Astrocyte of the hippocampus (primary cell): ENCODE measurements at regions not wholly inside any gene's neighbourhood (a gene's known extent, or its start where the extent isn't known, plus 50 kb on each side); places are given as distances from the start of the nearest gene placed in this dataset.

Experiments
- DNase-seq: peaks from one replicate; pipeline ENCODE4 v3.0.0; 2011; ENCODE audit warnings: low read depth, low spot score

DNA sequence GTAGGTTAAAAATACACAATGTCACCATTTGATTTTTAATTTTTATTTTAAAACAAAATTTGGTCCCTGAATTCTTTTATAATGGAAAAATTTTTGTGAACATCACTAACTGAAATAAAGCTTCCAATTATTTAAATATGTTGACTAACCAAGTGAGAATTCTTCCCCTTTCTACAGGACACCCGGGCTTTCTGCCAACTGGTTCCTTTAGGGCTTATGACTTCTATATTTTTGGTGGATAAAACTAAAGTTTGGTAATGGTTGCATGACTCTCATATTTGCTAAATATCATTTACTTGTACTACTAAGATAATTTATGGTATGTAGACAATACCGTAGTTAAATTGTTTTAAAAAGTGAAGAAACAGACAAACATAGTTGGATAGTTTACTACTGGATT lies 291.0 kb upstream of the DOK6 start:
- peak; percentile 35 for DNase-seq

DNA sequence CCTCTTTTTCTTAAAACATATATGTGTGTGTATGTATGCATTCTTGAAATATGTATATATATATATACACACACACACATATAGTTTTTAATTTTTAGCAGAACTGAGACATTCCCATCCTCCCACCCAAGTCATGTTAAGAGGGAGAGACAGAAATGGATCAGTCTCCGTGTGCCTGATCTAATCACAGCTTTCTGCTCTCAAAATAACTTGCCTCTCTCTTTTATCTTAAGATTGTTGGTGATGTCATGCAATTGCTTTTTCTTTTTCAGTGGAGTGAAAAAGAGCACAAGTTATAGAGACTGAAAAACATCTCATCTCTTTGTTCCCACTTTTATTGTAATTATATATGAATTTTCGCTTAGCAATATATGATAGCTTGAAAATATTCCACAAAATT lies 279.9 kb upstream of the DOK6 start:
- DNase-seq: no peak

DNA sequence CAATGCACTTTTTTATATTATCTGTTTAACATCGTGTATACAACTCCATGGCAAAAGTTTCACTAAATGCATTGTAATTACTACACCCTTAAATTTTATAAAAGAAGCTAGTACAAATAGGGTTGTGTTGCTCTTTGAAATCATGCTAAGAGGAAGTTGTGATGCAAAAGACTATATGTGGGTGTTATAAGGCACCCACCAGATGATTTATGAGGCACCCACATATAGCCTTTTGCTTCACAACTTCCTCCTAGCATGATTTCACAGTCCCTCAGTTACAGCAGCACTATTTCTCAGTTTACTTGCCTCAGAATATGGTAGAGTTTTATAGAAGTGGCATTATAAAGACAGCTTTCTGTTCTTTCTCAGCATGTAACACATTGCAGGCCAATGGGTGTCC lies 277.3 kb upstream of the DOK6 start:
- DNase-seq: no peak

DNA sequence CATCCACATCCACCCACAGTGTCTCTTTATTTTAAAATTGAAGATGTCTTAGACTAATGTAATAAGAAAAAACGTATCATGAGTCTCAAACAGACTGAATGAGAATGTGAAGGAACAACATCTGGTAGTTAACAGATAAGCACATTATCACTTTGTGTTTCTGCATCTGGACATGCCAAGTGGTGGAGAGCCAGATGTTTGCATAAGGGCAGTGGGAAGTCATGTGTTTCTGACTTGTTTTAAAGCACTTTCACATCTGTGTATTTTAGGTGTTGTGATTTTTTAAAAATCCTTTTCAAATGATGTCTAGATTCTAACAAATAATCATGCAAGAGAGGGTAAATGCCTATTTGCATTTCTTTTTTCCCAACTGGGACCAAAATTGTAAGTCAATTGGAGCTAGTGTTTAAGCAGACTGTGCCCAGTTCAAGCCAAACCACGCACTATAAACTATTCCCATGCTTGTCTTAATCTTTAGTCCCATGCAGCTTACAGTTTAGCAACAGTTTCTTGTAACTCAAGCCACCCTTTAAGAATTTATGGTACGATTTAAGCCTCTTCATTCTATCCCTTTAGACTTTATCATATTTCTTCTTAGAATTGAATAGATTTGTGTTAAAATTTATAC lies 272.7 kb upstream of the DOK6 start:
- DNase-seq: no peak

DNA sequence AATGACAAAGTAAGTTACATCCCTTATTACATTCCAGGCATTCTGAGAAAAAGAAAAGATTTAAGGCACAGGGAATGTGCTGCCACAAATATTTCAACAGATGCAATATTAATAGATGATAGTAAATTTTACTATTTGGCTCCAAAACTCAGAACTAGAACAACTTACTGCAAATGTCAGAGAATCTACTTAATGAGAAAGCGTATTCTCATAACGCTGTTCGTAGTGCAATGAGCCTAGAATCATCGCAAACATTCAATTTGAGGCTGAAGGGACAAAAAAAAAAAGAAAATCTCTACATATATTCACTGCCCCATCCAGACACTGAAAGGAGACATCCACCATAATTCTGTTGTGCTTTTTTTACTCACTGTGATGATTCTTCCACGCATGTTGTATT lies 272.1 kb upstream of the DOK6 start:
- no peak for DNase-seq

DNA sequence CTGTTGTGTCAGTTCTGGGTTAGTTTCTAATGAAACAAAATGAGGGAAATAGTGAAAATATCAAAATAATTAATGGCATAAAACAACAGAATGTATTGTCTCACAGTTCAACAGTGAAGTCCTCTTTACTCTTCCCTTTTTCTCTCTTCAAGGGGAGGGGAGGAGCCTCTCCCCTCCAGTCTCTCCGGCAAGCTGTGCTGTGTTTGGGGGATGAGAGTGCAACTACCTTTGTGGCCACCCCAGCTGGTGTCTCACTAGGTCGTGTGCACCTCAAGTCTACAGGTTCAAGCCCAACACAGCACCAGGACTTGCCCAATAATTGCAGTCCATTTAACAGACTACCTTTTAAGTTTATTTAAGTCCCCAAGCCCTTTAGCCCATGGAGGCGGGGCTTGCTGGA lies 271.7 kb upstream of the DOK6 start:
- no peak for DNase-seq

DNA sequence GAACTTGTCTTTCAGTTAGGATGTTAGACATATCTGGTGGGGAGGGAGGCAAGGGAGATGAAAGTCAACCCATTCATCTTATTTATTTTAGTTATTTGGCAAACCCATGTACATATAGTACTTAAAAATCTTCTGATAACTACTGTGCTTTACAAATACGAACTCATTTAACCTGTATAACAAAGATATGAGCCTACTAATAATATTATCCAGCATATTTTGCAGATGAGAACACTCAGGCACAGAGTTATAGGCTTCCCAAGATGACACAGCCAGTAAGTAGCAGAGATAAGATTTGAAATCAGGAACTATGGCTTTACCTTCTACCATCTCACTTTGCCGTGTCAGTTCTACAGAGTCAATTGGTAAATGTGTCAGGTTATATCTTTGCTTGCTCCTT lies 262.6 kb upstream of the DOK6 start:
- no peak for DNase-seq

DNA sequence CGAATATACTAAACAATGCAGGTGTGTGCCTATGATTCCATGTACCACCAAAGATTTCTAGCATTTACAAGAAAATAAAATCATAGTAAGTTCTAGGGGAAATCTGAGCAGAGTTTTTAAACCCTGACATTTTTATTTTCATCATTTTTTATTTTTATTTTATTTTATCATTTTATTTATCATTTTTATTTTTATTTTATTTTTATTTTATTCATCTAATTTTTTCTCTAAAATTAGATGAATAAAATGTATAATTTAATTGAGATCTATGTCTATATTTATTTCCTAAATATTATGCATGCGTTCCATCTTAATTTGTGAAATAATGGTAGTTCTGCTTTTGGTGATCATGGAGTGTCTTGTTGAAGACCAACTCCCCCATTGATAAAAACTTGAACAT lies 257.6 kb upstream of the DOK6 start:
- no peak for DNase-seq

DNA sequence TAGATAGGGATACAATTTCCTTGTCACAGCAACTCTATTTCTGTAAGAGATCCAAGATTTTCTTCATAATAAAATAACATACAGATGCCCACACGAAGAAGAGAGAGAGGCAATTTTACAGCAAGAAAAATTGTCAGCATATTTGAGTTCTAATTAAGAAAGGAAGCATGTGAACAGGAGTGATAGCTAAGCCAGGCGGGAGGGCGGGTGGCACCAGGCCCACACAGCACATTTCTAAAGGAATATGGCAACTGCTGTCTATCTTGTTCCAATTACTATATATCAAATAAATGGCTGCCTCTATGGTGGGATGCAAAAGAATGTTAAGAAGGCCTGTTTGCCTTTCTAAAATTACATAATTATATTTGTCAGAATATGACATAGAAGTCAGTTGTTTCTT lies 248.3 kb upstream of the DOK6 start:
- DNase-seq: no peak

DNA sequence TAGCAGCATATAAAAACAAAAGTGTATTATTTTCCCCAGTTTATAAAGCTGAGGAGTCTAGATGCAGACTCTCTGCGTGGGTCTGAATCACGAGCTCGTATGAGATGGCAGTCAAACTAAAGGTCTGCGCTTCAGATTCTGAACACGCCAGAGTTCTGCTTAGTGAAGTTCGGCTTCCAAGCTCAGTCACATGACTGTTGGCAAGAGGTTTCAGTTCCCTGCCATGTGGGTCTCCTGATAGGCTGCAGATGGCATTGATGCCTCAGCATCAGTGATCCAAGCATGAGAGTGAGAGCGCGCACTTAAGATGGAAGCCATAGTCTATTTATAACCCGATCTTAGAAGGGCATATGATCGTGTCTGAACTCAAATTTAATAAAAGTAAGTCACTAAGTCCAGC lies 242.8 kb upstream of the DOK6 start:
- DNase-seq: no peak

DNA sequence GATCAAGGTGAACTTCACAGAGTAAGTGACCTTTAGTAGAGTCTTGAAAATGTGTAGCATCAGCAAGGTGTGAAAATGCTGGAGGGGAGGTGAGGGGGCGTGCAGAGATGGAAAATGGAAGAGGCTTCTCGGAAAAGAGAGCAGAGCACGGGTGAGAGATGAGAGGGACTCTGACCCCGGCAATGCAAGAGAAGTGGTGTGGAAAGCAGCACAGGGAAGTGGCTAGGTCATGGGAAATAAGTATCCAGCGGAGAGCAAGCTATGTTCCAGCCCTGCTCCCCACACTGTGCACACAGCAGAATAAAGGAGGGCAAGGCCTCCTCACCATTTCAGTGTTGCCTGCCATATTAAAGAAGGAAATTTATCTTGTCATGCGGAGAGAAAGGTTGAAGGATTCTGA lies 241.7 kb upstream of the DOK6 start:
- DNase-seq: no peak

DNA sequence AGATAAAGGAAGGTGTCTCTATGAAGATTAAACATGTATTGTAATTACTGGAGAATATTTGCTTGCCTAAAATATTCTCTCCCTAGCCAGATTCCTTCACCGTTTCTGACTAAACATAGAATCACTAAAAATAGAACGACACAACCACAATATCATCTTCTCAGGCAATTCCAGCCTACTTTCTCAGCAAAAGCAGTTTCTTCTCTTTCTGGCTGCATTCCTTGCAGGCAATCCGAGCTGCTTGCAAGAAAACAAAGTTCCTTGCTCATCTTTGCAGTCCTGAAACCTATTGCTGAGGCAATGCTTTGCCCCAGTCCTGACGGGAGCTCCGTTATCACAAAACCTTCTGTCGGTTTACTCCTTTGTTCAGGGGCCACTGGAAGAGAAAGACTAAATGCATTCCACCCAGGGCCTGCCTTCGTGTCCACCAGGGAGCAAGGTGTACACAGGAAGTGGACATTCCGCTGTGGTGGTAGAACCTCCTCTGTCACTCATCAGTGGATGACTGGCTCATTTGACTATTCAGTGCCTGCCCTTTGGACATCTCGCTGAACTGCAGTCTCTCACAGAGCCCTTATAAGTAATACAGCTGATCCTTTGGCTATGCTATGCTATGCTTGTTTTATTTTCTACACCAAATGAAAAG lies 239.2 kb upstream of the DOK6 start:
- peak; percentile 7 for DNase-seq

DNA sequence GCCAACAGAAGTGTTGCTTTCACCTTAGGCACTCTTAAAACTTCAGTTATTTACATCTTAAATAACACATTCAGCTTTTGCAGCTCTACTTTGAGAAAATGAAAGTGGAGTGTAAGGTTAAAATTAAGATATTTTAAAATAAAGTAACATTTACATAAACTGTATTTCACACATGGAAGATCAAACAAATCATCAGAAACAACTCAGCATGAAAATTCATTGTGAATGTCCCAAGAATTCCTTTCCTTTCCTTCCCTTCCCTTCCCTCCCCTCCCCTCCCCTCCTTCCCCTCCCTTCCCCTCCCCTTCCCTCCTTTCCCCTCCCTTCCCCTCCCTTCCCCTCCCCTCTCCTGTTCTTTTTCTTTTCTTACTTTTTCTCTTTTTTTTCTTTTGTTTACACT lies 238.0 kb upstream of the DOK6 start:
- no peak for DNase-seq

DNA sequence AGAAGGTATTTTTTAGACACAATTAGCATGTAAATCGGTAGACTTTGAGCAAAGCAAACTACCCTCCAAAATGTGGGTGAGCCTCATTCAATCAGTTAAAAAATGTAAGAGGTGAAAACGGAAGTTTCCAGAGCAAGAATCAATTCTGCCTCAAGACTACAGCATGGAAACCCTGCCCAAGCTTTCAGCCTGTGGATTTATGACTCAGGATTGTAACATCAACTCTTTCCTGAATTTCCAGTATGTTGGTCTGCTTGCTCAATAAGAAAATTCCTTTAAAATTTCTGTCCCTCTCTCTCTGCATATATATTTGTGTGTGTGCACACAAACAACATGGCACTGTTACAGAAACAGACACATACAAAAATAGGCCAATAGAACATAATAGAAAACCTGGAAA lies 228.6 kb upstream of the DOK6 start:
- DNase-seq: no peak

DNA sequence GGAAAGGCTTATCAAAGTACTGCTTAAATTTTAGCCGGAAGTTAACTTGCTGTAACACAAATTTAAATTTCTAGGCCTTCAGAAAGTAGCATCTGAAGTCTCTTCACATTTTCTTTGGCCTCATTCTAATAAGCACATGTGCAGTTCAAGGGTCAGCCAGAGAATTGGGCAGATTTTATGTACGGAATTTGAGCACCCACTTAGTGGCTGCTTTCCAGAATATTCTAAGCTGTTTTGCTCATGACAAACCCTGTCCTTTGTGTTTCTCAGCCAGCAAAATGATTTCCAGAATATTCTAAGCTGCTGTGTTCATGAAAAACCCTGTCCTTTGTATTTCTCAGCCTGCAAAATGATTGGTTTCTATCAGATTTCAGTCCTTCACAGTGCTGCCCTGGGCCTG lies 225.0 kb upstream of the DOK6 start:
- no peak for DNase-seq

DNA sequence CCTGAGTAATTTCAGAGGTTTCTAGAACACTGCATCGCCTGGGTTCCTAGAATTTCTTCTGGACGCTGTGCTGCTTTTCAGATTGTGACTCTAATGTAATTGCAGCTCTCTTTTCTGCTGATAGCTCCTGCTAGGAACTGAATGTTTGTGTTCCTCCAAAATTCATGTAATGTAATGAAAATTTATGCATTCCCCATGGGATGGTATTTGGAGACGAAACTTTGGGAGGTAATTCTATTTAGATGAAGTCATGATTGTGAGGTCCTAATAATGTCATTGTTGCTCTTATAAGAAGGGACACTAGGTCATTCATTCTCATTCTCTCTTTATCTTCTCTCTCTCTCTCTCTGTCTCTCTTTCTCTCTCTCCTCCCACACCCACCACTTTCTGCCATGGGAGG lies 223.9 kb upstream of the DOK6 start:
- no peak for DNase-seq

DNA sequence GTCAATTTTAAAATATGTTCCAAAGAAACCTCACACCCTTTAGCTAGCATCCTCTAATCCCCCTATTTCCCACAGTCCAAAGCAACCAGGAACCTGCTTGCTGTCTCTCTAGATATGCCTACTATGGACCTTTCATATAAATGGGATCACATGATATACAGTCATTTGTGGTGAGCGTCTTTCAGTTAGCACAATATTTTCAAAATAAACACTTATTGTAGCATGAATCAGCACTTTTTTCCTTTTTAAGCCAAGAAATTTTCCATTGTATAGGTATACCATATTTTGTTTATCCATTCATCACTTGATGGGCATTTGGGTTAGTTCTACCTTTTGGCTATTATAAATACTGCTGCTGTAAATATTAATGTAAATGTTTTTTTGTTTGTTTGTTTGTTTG lies 223.0 kb upstream of the DOK6 start:
- DNase-seq: no peak

DNA sequence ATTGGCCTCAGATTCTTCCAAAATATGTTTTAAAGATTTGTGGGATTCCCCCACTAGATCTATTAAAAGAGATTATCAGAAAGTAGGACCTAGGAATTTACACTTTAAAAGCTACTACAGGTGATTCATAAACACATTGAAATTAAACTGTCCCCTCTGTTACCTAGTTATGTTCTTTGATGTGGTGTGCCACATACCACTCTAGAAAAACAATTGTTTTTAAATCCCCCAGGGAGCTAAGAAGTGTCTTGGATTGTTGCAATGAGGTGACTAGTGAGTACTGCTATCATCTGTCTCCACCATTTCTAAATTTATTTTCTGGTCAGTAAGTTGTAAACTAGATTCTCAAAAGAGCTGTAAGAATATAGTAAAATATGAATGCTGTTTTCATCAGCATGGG lies 214.5 kb upstream of the DOK6 start:
- no peak for DNase-seq

DNA sequence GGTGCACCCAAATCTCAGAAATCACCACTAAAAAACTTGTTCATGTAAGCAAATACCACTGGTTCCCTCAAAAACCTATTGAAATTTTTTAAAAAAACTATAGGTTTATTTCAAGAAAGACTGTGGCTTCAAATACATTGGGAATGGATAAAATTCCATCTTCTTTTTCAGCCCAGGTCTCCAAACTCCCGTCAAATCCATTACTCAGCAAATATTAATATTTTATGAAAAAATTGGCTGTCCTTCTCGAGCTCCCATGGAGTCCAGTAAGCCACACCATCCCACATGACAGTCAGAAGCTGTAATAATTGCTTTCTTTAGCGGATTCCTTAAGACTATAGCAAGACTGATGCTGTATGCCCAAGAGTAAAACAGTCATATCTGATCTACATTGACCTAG lies 204.4 kb upstream of the DOK6 start:
- DNase-seq: no peak

DNA sequence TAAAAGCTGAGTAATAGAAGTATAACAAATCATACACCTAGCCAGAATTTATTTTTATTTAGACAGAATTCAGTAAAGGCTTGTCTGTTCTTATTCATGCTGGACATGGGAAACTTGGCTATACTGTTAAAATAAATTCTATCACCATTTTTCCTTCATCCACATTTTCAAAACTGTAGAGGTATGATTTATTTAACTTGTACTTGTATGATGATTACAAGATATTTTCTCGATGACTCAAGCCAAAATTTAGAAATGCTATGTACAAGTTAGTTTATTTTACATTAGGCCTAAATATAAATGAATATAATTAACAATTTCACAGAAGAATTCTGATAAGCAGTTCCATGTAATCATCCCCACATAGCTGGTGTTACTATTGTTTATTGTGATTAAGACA lies 194.8 kb upstream of the DOK6 start:
- no peak for DNase-seq

DNA sequence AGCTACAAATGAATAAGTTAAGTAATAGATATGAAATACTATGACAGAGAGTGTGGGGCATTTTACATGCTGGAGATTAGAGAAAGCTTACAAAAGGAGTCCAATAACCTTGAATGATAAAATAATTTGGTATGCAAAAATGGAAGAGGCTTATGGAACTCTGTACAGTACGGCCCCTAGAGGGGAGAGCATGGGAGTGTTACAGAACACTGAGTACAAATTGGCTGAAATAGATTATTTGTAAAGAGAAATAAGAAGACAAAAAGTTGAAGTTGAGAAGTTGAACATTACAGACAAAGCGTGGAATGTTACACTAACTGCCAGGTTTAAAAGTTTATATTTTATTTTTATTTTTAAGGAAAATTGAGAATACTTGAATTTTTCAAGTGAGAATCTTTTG lies 192.1 kb upstream of the DOK6 start:
- no peak for DNase-seq

DNA sequence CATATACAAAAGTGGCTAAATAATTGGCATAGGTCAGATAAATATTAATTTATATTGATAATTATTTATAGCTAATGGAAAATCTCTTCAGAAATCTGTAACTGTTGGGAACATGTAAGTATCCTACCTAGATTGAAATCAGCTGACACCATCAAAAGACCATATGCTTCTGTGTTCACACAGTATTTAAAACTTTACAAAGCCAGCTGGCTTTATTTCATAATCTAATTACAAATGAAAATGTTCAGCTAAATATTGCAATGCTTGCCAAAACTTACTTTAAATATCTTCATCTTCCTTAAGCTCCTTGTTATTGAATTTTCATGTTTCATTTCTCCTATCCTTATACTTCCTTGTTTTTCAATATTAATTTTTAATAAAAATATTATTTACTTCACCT lies 190.9 kb upstream of the DOK6 start:
- DNase-seq: no peak

DNA sequence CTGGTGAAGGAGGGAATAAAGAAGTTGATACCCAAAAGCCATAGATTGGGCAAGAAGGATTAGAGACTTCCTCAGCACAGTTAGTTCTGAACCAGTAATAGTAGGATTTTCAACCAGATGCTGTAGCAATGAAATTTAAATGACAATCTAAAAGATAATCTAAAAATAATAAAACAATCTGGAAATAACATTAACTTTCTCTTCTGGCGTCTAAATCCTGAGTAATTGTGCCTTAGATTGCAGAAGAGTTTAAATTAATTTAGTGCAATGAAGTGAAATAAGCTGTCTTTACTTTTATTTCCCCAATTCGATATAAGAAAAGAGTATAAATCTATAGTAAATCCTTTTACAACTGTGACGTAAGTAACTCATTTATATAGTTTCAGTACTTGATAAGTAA lies 186.8 kb upstream of the DOK6 start:
- no peak for DNase-seq

DNA sequence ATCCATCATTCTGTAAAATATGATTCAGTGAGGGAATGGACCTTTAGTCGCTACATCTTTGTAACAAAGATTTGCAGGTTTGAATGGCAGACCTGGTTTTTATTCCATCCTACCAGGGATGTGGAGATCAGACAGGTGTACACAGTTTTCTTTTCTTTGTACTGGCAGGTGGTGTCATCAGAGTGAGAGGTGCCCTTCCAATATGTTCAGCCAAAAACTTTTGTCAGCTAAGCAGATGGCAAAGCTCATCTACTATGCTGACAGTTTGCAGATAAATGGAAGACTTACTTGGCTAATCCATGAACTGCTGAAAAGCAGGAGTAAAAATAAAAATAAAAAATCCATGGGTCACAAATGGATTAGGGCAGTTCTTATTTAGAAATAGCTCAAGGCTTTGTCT lies 185.5 kb upstream of the DOK6 start:
- no peak for DNase-seq
